ENCODE measurements at regions not wholly inside any gene's neighbourhood (a gene's known extent, or its start where the extent isn't known, plus 50 kb on each side); places are given as distances from the start of the nearest gene placed in this dataset.

GRCh38 chr1:60615666-60616065 is 466.7 kb upstream of the NFIA start:
- TF ChIP-seq CTCF (optimal IDR thresholded peaks at IDR 0.05 in 1 of 3, IDR thresholded peaks at IDR 0.05 in 1 of 3, conservative IDR thresholded peaks at IDR 0.05 in 1 of 3; ENCODE audit: extremely low read depth in 1 of 3, insufficient read depth in 2 of 3, low read length in 3 of 3) (no peak), EZH2 (IDR thresholded peaks at IDR 0.05; ENCODE audit: low read length) (no peak)

All from keratinocyte (primary cell).